ENCODE measurements at regions not wholly inside any gene's neighbourhood (a gene's known extent, or its start where the extent isn't known, plus 50 kb on each side); places are given as distances from the start of the nearest gene placed in this dataset.

DNA sequence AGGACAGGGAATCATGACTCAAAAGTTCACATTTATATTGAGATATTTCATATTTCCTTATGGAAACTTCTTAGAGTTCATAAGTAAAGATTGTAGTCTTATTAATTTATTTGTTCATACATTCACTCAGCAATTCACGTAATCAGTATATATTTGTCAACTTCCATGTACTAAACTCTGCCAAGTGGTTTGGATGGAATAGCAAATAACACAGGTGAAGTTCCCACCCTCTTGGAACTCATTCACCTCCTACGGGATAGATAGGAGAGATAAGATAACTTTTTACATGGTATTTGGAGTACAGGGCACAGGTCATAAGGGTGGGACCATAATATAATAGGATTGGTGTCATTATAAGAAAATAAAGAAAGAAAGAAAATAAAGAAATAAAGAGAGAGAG is 234.0 kb downstream of the CDC14C start:
- no peaks in the 10 kb centered on the region for H3K9me1 ChIP-seq (ENCODE audit: insufficient read depth, low read length)
- no peak overlapping the region for H3K4me3 ChIP-seq (ENCODE audit: insufficient read depth, low read depth, low read length)
- no peaks in the 10 kb centered on the region for H3K4me1 ChIP-seq (ENCODE audit: control insufficient read depth, insufficient read depth, low read length)
- no peak overlapping the region for H2AFZ ChIP-seq (replicated peaks; ENCODE audit: low read length, poor library complexity)
- dilution Hi-C loops (cut with HindIII; ENCODE audit: low sequenced_read_pairs, unreplicated experiment), result no loop called here
- H3K79me1 ChIP-seq (ENCODE audit: low read depth in 1 of 2, low read length in 2 of 2), result no peaks in the 10 kb centered on the region
- BruUV-seq (replicated peaks), result no TSS peak
- no peaks in the 10 kb centered on the region for H3K36me3 ChIP-seq (ENCODE audit: control insufficient read depth, insufficient read depth, low read length)
- no peaks in the 10 kb centered on the region for H4K20me1 ChIP-seq (ENCODE audit: insufficient read depth, low read length)
- no peak overlapping the region for H3K9ac ChIP-seq (ENCODE audit: low read depth, low read length)
- H4K5ac ChIP-seq (ENCODE audit: low read depth, low read length), result no peak overlapping the region
- no peak overlapping the region for H2AK5ac ChIP-seq (ENCODE audit: low read depth, low read length)
- H3K9me3 ChIP-seq (ENCODE audit: control insufficient read depth, insufficient read depth, low read length), result no peaks in the 10 kb centered on the region
- ATAC-seq (ENCODE audit: low read depth), result no peak
- no peak overlapping the region for H2BK120ac ChIP-seq (ENCODE audit: low read depth, low read length)
- no peak overlapping the region for H3K4ac ChIP-seq (ENCODE audit: low read depth, low read length)
- no peak overlapping the region for H4K8ac ChIP-seq (ENCODE audit: low read depth in 2 of 2, low read length in 2 of 2)
- TF ChIP-seq, protein P1, sequence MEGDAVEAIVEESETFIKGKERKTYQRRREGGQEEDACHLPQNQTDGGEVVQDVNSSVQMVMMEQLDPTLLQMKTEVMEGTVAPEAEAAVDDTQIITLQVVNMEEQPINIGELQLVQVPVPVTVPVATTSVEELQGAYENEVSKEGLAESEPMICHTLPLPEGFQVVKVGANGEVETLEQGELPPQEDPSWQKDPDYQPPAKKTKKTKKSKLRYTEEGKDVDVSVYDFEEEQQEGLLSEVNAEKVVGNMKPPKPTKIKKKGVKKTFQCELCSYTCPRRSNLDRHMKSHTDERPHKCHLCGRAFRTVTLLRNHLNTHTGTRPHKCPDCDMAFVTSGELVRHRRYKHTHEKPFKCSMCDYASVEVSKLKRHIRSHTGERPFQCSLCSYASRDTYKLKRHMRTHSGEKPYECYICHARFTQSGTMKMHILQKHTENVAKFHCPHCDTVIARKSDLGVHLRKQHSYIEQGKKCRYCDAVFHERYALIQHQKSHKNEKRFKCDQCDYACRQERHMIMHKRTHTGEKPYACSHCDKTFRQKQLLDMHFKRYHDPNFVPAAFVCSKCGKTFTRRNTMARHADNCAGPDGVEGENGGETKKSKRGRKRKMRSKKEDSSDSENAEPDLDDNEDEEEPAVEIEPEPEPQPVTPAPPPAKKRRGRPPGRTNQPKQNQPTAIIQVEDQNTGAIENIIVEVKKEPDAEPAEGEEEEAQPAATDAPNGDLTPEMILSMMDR (conservative IDR thresholded peaks at IDR 0.05; ENCODE audit: low read depth, low read length), result no peak
- TF ChIP-seq RCOR1 (IDR thresholded peaks at IDR 0.05; ENCODE audit: insufficient replicate concordance, low read length) (no peak), CHD1 (IDR thresholded peaks at IDR 0.05; ENCODE audit: low read depth, low read length) (no peak), CEBPB (IDR thresholded peaks at IDR 0.05; ENCODE audit: low read depth, low read length) (no peak), RAD21 (IDR thresholded peaks at IDR 0.05; ENCODE audit: low read length) (no peak), SMC3 (IDR thresholded peaks at IDR 0.05; ENCODE audit: low read depth, low read length) (no peak), RFX5 (IDR thresholded peaks at IDR 0.05; ENCODE audit: low read depth, low read length) (no peak), BHLHE40 (IDR thresholded peaks at IDR 0.05; ENCODE audit: low read depth, low read length) (no peak), MAFK (IDR thresholded peaks at IDR 0.05; ENCODE audit: low read depth, low read length) (no peak), FOS (IDR thresholded peaks at IDR 0.05; ENCODE audit: low read depth, low read length) (no peak)
- TF ChIP-seq, protein P2, sequence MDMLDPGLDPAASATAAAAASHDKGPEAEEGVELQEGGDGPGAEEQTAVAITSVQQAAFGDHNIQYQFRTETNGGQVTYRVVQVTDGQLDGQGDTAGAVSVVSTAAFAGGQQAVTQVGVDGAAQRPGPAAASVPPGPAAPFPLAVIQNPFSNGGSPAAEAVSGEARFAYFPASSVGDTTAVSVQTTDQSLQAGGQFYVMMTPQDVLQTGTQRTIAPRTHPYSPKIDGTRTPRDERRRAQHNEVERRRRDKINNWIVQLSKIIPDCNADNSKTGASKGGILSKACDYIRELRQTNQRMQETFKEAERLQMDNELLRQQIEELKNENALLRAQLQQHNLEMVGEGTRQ (IDR thresholded peaks at IDR 0.05; ENCODE audit: low read depth, low read length), result no peak
- no peak overlapping the region for H3K23ac ChIP-seq (ENCODE audit: low read depth, low read length)
- no peak overlapping the region for H2BK20ac ChIP-seq (ENCODE audit: low read depth, low read length)
- POLR2A ChIA-PET (ENCODE audit: unreplicated experiment), result no interaction called here
- no CpG with 5 or more reads among the region's 2 CpGs for WGBS, 2 experiments (ENCODE audit: extremely low coverage in 2 of 2, insufficient read length in 1 of 2)
- CTCF ChIA-PET, result no interaction called here
- no peak overlapping the region for H2BK5ac ChIP-seq (ENCODE audit: low read depth, low read length, poor library complexity, severe bottlenecking)
- H3K56ac ChIP-seq (ENCODE audit: extremely low read depth, insufficient read depth, low read length), result no peak overlapping the region
- no peak overlapping the region for H3K18ac ChIP-seq (ENCODE audit: low read depth, low read length)
- in situ Hi-C loops (cut with MboI; ENCODE audit: low sequenced_read_pairs), result no loop called here
- DNase-seq, result no peak
- no peak overlapping the region for H3K4me2 ChIP-seq (ENCODE audit: low read depth, low read length)
- no peak overlapping the region for H4K91ac ChIP-seq (ENCODE audit: insufficient read depth, low read depth, low read length)
- H3K27me3 ChIP-seq (ENCODE audit: control insufficient read depth, insufficient read depth, low read length), result no peaks in the 10 kb centered on the region
- intact Hi-C loops (cut with micrococcal nuclease), result no loop called here
- no peak overlapping the region for H2AK9ac ChIP-seq (replicated peaks; ENCODE audit: low read depth, low read length, poor library complexity)
- no peak overlapping the region for H2BK15ac ChIP-seq (ENCODE audit: low read depth, low read length)
- H3K27ac ChIP-seq (ENCODE audit: insufficient read depth, low read length), result no peak overlapping the region
- no peak overlapping the region for H3K14ac ChIP-seq (replicated peaks; ENCODE audit: low read depth, low read length)

Measured in IMR-90 (cell line).